DOHH2 (cell line): ENCODE measurements at regions not wholly inside any gene's neighbourhood (a gene's known extent, or its start where the extent isn't known, plus 50 kb on each side); places are given as distances from the start of the nearest gene placed in this dataset.

Experiments
- H3F3A ChIP-seq: fragments of 200-600 bp; sonication (generic), shearing (Covaris generic); 2 replicates; pipeline ENCODE4 v1.6.0; 2016; ENCODE audit warnings: antibody characterized with exemption, mild to moderate bottlenecking; ENCODE audit not compliant: control insufficient read depth, insufficient read depth
- H3K27ac ChIP-seq: fragments of 200-600 bp; sonication (generic); 2 replicates; pipeline ENCODE4 v1.5.1; 2014; ENCODE audit warnings: low read depth, mild to moderate bottlenecking, low read length, moderate library complexity
- H3K27me3 ChIP-seq: fragments of 200-600 bp; sonication (generic); 2 replicates; pipeline ENCODE4 v1.6.1; 2014; ENCODE audit warnings: mild to moderate bottlenecking, low read length, mixed read lengths; ENCODE audit not compliant: control insufficient read depth
- H3K36me3 ChIP-seq: fragments of 200-600 bp; sonication (generic); 2 replicates; pipeline ENCODE4 v1.6.1; 2014; ENCODE audit warnings: mild to moderate bottlenecking, low read length, moderate library complexity, mixed read lengths; ENCODE audit not compliant: control insufficient read depth
- H3K4me1 ChIP-seq: fragments of 200-600 bp; sonication (generic); 2 replicates; pipeline ENCODE4 v1.6.1; 2014; ENCODE audit warnings: mild to moderate bottlenecking, low read length, mixed read lengths; ENCODE audit not compliant: control insufficient read depth
- H3K4me2 ChIP-seq: fragments of 200-600 bp; sonication (generic); 2 replicates; pipeline ENCODE4 v1.6.0; 2014; ENCODE audit warnings: mild to moderate bottlenecking, low read length, moderate library complexity
- H3K4me3 ChIP-seq: fragments of 200-600 bp; sonication (generic); 2 replicates; pipeline ENCODE4 v1.5.1; 2014; ENCODE audit warnings: mild to moderate bottlenecking, low read length, mixed read lengths
- H3K79me2 ChIP-seq: fragments of 200-600 bp; sonication (generic); 2 replicates; pipeline ENCODE4 v1.6.1; 2014; ENCODE audit warnings: mild to moderate bottlenecking, low read length, mixed read lengths; ENCODE audit not compliant: control insufficient read depth
- H3K9me2 ChIP-seq: fragments of 200-600 bp; sonication (generic); replicated peaks from 2 replicates; pipeline ENCODE4 v1.6.1; 2014; ENCODE audit warnings: mild to moderate bottlenecking, low read length, mixed read lengths; ENCODE audit not compliant: control insufficient read depth
- H3K9me3 ChIP-seq: fragments of 200-600 bp; sonication (generic); 2 replicates; pipeline ENCODE4 v1.6.1; 2014; ENCODE audit warnings: antibody characterized with exemption, low read length, mixed read lengths; ENCODE audit not compliant: control insufficient read depth, insufficient read depth
- H4K20me1 ChIP-seq: fragments of 200-600 bp; sonication (generic); 2 replicates; pipeline ENCODE4 v1.6.0; 2014; ENCODE audit warnings: low read depth, mild to moderate bottlenecking, antibody characterized with exemption, low read length, moderate library complexity; ENCODE audit not compliant: control insufficient read depth, insufficient read depth
- CTCF ChIP-seq: fragments of 200-600 bp; sonication (generic); IDR thresholded peaks from one replicate; pipeline ENCODE4 v1.5.1; 2014; ENCODE audit warnings: antibody characterized with exemption, mild to moderate bottlenecking, low read depth, low read length; ENCODE audit not compliant: poor library complexity, severe bottlenecking
- EZH2phosphoT487 ChIP-seq: fragments of 200-600 bp; sonication (generic); IDR thresholded peaks from 2 replicates; pipeline ENCODE4 v1.6.1; 2017; ENCODE audit warnings: borderline replicate concordance, mild to moderate bottlenecking, antibody characterized with exemption, low read length, moderate library complexity, mixed read lengths

GRCh38 chr5:57063773-57064172 is 110.1 kb upstream of the GPBP1 start:
- no peaks in the 10 kb centered on the region for H3K27me3 ChIP-seq
- H3K79me2 ChIP-seq: no peaks in the 10 kb centered on the region
- TF ChIP-seq CTCF: no peak
- no peak for TF ChIP-seq EZH2phosphoT487
- H3K9me3 ChIP-seq: no peaks in the 10 kb centered on the region
- H3F3A ChIP-seq: no peaks in the 10 kb centered on the region
- H4K20me1 ChIP-seq: no peaks in the 10 kb centered on the region
- no peak overlapping the region for H3K27ac ChIP-seq
- H3K4me1 ChIP-seq: no peaks in the 10 kb centered on the region
- H3K9me2 ChIP-seq: no peaks in the 10 kb centered on the region
- no peak overlapping the region for H3K4me3 ChIP-seq
- no peaks in the 10 kb centered on the region for H3K36me3 ChIP-seq
- H3K4me2 ChIP-seq: no peak overlapping the region

DNA sequence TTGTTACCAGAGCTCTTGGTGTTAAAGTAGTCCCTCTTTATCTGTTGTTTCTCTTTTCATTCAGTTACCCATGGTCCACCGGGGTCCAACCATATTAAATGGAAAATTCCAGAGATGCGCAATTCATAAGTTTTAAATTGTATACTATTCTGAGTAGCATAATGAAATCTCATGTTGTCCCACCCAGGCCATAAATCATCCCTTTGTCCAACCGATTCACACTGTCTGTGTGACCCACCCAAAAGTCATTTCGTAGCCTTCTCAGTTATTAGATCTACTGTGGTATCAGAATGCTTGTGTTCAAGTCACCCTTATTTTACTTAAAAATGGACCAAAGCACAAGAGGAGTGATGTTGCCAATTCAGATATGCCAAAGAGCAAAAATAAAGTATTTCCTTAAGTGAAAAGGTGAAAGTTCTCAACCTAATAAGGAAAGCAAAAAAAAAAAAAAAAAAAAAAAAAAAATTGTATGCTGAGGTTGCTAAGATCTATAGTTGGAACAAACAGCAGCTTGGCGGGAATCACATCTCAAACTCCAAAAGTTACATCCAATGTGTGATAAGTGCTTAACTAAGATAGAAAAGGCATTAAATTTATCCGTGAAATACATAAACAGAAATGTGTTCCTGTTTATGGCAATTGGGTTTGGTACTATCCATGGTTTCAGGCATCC is 106.8 kb upstream of the GPBP1 start:
- no peak overlapping the region for H3K4me2 ChIP-seq
- H3K79me2 ChIP-seq: no peaks in the 10 kb centered on the region
- H3K4me3 ChIP-seq: no peak overlapping the region
- H3K36me3 ChIP-seq: no peaks in the 10 kb centered on the region
- no peaks in the 10 kb centered on the region for H3K4me1 ChIP-seq
- H3K9me3 ChIP-seq: 0 out of 2 replicates have a peak, but pooled peaks cover 3% of the 10 kb centered on the region
- TF ChIP-seq CTCF (no peak), EZH2phosphoT487 (no peak)
- no peaks in the 10 kb centered on the region for H3K27me3 ChIP-seq
- H3K27ac ChIP-seq: no peak overlapping the region
- no peaks in the 10 kb centered on the region for H3K9me2 ChIP-seq
- no peaks in the 10 kb centered on the region for H3F3A ChIP-seq
- H4K20me1 ChIP-seq: no peaks in the 10 kb centered on the region

DNA sequence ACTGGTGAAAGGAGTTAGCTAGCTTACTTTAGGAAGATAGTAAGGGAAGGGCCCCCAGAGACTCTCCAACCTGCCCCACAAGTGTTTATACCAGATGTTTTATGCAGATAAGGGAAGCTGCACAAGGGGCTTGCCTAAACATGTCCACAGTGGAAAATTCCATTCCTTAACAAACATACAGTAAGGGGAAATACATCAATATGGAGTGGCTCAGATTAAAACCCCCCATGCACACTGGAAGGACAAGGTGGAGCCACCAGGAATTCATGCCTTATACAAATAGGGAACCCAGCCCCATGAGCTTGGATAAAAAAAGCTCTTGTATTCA is 106.3 kb upstream of the GPBP1 start:
- Histone ChIP-seq H3K9me2 (no peaks in the 10 kb centered on the region), H3K27ac (no peak overlapping the region), H3K36me3 (no peaks in the 10 kb centered on the region), H3K79me2 (no peaks in the 10 kb centered on the region), H3K9me3 (0 out of 2 replicates have a peak, but pooled peaks cover 3% of the 10 kb centered on the region), H3K27me3 (no peaks in the 10 kb centered on the region; the same call in 1 of the 2 replicates), H3K4me1 (no peaks in the 10 kb centered on the region), H4K20me1 (no peaks in the 10 kb centered on the region), H3K4me3 (no peak overlapping the region), H3K4me2 (no peak overlapping the region), H3F3A (no peaks in the 10 kb centered on the region)
- TF ChIP-seq CTCF: no peak
- TF ChIP-seq EZH2phosphoT487: no peak
